Spleen (tissue), 11 donors: ENCODE measurements at regions not wholly inside any gene's neighbourhood (a gene's known extent, or its start where the extent isn't known, plus 50 kb on each side); places are given as distances from the start of the nearest gene placed in this dataset.

ENCODE experiments used
- DNase-seq: peaks from one replicate; pipeline ENCODE4 v3.0.0-alpha.2; 2020
- H3K27ac ChIP-seq, 8 donors: fragments of 200-600 bp; sonication (generic) in 7 of 8; 1 replicate in 4 of 8; 2 replicates in 4 of 8; pipeline versions ENCODE4 v1.5.0 to v1.8.0; 2016 to 2021; ENCODE audit warnings: inconsistent platforms in 4 of 8, mild to moderate bottlenecking in 4 of 8, moderate library complexity in 1 of 8
- H3K27me3 ChIP-seq, 7 donors: fragments of 200-600 bp; sonication (generic) in 6 of 7; replicated peaks in 1 of 7; 1 replicate in 4 of 7; 2 replicates in 3 of 7; pipeline versions ENCODE4 v1.5.0 to v1.8.0; 2016 to 2021; ENCODE audit warnings: inconsistent platforms in 3 of 7, mild to moderate bottlenecking in 1 of 7
- H3K36me3 ChIP-seq, 6 donors: fragments of 200-600 bp; sonication (generic) in 5 of 6; 1 replicate in 4 of 6; 2 replicates in 2 of 6; pipeline versions ENCODE4 v1.5.0 to v1.8.0; 2016 to 2021; ENCODE audit warnings: inconsistent platforms in 2 of 6
- H3K4me1 ChIP-seq, 6 donors: fragments of 200-600 bp; sonication (generic) in 5 of 6; 1 replicate in 3 of 6; 2 replicates in 3 of 6; pipeline versions ENCODE4 v1.5.0 to v1.8.0; 2016 to 2021; ENCODE audit warnings: inconsistent platforms in 3 of 6
- H3K4me3 ChIP-seq, 8 donors: fragments of 200-600 bp; sonication (generic) in 7 of 8; 1 replicate in 4 of 8; 2 replicates in 4 of 8; pipeline versions ENCODE4 v1.5.0 to v1.8.0; 2016 to 2021; ENCODE audit warnings: inconsistent platforms in 4 of 8, mild to moderate bottlenecking in 4 of 8, moderate library complexity in 2 of 8
- H3K9me3 ChIP-seq, 8 donors: fragments of 200-600 bp; sonication (generic) in 7 of 8; 1 replicate in 4 of 8; 2 replicates in 4 of 8; pipeline versions ENCODE4 v1.5.0 to v1.8.0; 2016 to 2021; ENCODE audit warnings: inconsistent platforms in 4 of 8
- POLR2A ChIP-seq, 3 donors: fragments of 450-650 bp; IDR thresholded peaks; one replicate each; pipeline ENCODE4 v1.5.1; 2017; ENCODE audit warnings: antibody characterized with exemption in 3 of 3, mild to moderate bottlenecking in 1 of 3
- POLR2AphosphoS5 ChIP-seq, 3 donors: sonication (generic); formaldehyde crosslinking; IDR thresholded peaks; one replicate each; pipeline ENCODE4 v1.5.1; 2017; ENCODE audit warnings: antibody characterized with exemption in 3 of 3
- WGBS, 5 donors: extraction: QIAGEN DNeasy Blood & Tissue Kit in 3 of 5; methylation state at CpG; one replicate each; pipeline versions ENCODE4 v1.1.5 to v1.1.7; 2013 to 2018; 5-methylcytosine and 5-hydroxymethylcytosine counted together
- intact Hi-C: fragments of 100-400 bp; cut with DNase I; formaldehyde crosslinking; loops from one replicate; pipeline ENCODE4 v1.15.0; 2023; ENCODE audit warnings: low total_unique reads
- TF ChIP-seq, protein P1 (sequence below), 11 experiments: fragments of 200-600 bp in 7 of 11; fragments of 450-650 bp in 4 of 11; sonication (generic) in 4 of 11; IDR thresholded peaks in 8 of 11; conservative IDR thresholded peaks in 3 of 11; 1 replicate in 7 of 11; 2 replicates in 4 of 11; pipeline versions ENCODE4 v1.4.0 to v1.8.0; 2016 to 2021; ENCODE audit warnings: antibody characterized with exemption in 11 of 11, inconsistent platforms in 4 of 11, mild to moderate bottlenecking in 1 of 11
- donor health status: healthy with polysubstance abuse.
- donor health status: DM: no; HTN: no; CAD: no; lungs with moderate emphysema.
- donor health status: DM: no; HTN: no; CAD: no.
- donor health status: Bipolar disorder and iron deficiency.
- donor health status: healthy.
- donor health status: DM: no; HTN: no; CAD: no.
- donor health status: DM: yes; HTN: yes; CAD: no.

DNA sequence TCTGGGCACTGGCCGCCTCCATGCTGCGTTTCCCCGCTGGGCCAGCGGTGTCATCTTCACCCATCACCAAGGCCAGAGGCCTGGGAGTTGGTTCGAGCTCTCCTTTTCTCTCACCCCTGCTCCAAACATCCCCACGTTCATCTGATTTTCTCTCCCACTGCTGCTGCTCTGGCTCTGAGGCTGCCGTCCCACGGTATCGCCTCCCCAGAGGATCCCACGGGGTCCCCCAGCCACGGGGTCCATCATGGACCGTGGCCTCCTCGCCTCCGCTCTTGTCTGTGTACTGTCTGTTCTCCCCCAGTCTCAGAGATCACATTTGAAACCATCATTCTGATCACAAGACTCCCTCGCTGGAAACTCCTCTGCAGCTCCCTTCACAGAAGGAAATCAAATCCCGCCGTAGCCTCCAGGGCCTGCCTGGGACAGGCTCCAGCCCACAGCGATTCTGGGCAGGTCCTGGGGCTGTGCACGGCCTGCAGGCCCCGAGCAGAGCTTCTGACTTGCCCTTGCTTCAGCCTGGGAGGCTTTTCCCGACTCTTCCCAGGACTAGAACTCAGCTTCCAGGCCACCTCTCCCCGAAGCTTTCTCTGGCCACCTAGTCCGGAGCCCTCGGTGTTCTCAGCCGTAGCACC is 64.2 kb downstream of the SOX1 start:
- no peak overlapping the region for H3K27ac ChIP-seq
- no peaks in the 10 kb centered on the region for H3K9me3 ChIP-seq
- H3K4me1 ChIP-seq = no peaks in the 10 kb centered on the region
- TF ChIP-seq POLR2AphosphoS5 (IDR thresholded peaks at IDR 0.05) = no peak
- TF ChIP-seq POLR2A (IDR thresholded peaks at IDR 0.05) = no peak
- TF ChIP-seq, protein P1, sequence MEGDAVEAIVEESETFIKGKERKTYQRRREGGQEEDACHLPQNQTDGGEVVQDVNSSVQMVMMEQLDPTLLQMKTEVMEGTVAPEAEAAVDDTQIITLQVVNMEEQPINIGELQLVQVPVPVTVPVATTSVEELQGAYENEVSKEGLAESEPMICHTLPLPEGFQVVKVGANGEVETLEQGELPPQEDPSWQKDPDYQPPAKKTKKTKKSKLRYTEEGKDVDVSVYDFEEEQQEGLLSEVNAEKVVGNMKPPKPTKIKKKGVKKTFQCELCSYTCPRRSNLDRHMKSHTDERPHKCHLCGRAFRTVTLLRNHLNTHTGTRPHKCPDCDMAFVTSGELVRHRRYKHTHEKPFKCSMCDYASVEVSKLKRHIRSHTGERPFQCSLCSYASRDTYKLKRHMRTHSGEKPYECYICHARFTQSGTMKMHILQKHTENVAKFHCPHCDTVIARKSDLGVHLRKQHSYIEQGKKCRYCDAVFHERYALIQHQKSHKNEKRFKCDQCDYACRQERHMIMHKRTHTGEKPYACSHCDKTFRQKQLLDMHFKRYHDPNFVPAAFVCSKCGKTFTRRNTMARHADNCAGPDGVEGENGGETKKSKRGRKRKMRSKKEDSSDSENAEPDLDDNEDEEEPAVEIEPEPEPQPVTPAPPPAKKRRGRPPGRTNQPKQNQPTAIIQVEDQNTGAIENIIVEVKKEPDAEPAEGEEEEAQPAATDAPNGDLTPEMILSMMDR (IDR thresholded peaks at IDR 0.05 in 8 of 11, conservative IDR thresholded peaks at IDR 0.05 in 3 of 11) = no peak
- no peaks in the 10 kb centered on the region for H3K36me3 ChIP-seq
- no peak overlapping the region for H3K4me3 ChIP-seq
- DNase-seq = peak; percentile 58
- H3K27me3 ChIP-seq = peaks cover 0 to 42% (median 0%) of the 10 kb centered on the region in 7 donors
- 76 to 81% (median 80%) methylated on average over 24 to 25 of the region's 25 CpGs for WGBS, 5 donors
- intact Hi-C loops = no loop called here

DNA sequence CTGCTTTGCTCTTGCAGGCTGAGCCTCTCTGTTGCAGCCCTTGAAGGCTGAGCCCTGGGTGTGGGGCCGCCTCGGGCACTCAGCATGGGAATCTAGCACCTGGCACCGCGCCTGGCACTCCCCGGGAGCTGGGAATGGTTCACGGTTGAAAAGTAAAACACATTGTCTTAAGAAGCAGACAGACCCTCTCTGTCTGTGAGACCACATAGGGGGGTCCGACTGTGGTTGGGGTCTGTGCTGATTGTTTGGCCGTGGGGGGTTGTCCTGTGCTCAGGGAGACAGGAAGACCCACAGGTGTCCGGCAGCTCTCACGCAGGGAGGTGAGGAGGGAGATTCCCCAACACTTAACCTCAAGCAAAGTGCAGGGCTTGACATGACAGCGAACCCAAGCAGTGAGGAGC is 64.8 kb downstream of the SOX1 start:
- peak; percentile 54 for DNase-seq
- no peaks in the 10 kb centered on the region for H3K4me1 ChIP-seq
- peaks cover 0 to 42% (median 0%) of the 10 kb centered on the region in 7 donors for H3K27me3 ChIP-seq
- TF ChIP-seq, protein P1 (IDR thresholded peaks at IDR 0.05 in 8 of 11, conservative IDR thresholded peaks at IDR 0.05 in 3 of 11) = no peak
- no peak for TF ChIP-seq POLR2AphosphoS5 (IDR thresholded peaks at IDR 0.05)
- no peak for TF ChIP-seq POLR2A (IDR thresholded peaks at IDR 0.05)
- H3K27ac ChIP-seq = no peak overlapping the region
- no peaks in the 10 kb centered on the region for H3K36me3 ChIP-seq
- no peaks in the 10 kb centered on the region for H3K9me3 ChIP-seq
- 76 to 84% (median 82%) methylated on average over 3 to 11 of the region's 11 CpGs for WGBS, 5 donors
- intact Hi-C loops = no loop called here
- no peak overlapping the region for H3K4me3 ChIP-seq

DNA sequence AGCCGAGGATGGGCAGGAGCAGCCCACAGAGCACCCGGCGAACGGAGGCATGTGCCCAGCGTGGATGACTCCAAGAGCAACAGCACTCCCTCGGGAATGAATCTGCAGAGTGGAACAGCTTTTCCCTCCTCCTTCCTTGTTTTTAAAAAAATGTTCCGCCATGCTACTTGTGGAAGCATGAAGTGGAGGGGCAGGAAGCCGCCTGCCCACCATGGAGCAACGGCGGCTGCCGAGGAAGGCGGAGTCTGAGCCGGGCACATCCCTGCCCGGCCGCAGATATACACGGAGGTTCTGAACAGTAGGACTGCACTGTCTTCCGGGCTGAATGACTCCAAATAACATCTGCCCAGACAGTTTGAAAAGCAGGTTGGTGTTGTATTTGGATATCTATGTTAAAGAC is 65.2 kb downstream of the SOX1 start:
- TF ChIP-seq, protein P1 (IDR thresholded peaks at IDR 0.05 in 8 of 11, conservative IDR thresholded peaks at IDR 0.05 in 3 of 11) = no peak
- TF ChIP-seq POLR2AphosphoS5 (IDR thresholded peaks at IDR 0.05) = no peak
- no peak for TF ChIP-seq POLR2A (IDR thresholded peaks at IDR 0.05)
- intact Hi-C loops = no loop called here
- DNase-seq = peak; percentile 38
- H3K27me3 ChIP-seq = peaks cover 0 to 46% (median 0%) of the 10 kb centered on the region in 7 donors
- no peaks in the 10 kb centered on the region for H3K4me1 ChIP-seq
- 81 to 85% (median 83%) methylated on average over 16 to 17 of the region's 17 CpGs for WGBS, 5 donors
- H3K27ac ChIP-seq = no peak overlapping the region
- no peak overlapping the region for H3K4me3 ChIP-seq
- H3K36me3 ChIP-seq = no peaks in the 10 kb centered on the region
- H3K9me3 ChIP-seq = no peaks in the 10 kb centered on the region

DNA sequence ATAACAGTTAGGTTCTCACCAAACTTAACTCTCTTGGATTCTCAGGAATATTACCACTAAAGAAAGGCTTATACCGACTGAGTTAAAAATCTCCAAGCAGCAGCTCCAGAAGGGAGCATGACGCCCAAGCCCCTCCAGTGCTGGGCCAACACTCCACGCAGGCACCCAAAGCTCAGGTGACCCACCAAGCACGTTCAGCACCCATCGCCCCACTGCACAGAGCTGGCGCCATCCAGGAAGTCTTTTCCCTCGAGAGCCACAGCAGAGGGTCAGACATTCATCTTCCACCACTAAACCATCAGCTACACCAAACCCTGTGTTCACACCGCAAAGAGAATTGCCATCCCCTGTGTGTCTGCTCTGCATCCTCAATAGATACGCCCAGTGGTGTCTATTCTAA is 65.7 kb downstream of the SOX1 start:
- 65 to 88% (median 78%) methylated on average over 9 of the region's 9 CpGs for WGBS, 5 donors
- H3K4me1 ChIP-seq = no peaks in the 10 kb centered on the region
- intact Hi-C loops = no loop called here
- H3K4me3 ChIP-seq = no peak overlapping the region
- H3K36me3 ChIP-seq = no peaks in the 10 kb centered on the region
- no peak overlapping the region for H3K27ac ChIP-seq
- peak; percentile 42 for DNase-seq
- peaks cover 0 to 50% (median 0%) of the 10 kb centered on the region in 7 donors for H3K27me3 ChIP-seq
- no peaks in the 10 kb centered on the region for H3K9me3 ChIP-seq
- TF ChIP-seq POLR2A (IDR thresholded peaks at IDR 0.05) (no peak), POLR2AphosphoS5 (IDR thresholded peaks at IDR 0.05) (no peak)
- TF ChIP-seq, protein P1 (IDR thresholded peaks at IDR 0.05 in 8 of 11, conservative IDR thresholded peaks at IDR 0.05 in 3 of 11) = no peak
